ENCODE measurements at regions not wholly inside any gene's neighbourhood (a gene's known extent, or its start where the extent isn't known, plus 50 kb on each side); places are given as distances from the start of the nearest gene placed in this dataset.

GRCh38 chr13:74210693-74211393 lies 76.6 kb upstream of the KLF12 start:
- intact Hi-C loops (cut with micrococcal nuclease; ENCODE audit: unreplicated experiment) = no loop called here
- BruUV-seq (replicated peaks) = no TSS peak
- ChIA-PET CTCF (no interaction called here), POLR2A (ENCODE audit: low non-redundant PET) (no interaction called here)
- no peak overlapping the region for H3K27ac ChIP-seq (ENCODE audit: low read depth, low read length, poor library complexity, severe bottlenecking)
- peaks cover 4% of the 10 kb centered on the region for H3K4me1 ChIP-seq (ENCODE audit: insufficient read depth, low read length, poor library complexity, severe bottlenecking)
- no peaks in the 10 kb centered on the region for H3K36me3 ChIP-seq (ENCODE audit: insufficient read depth, low read length, poor library complexity, severe bottlenecking)
- H3K4me3 ChIP-seq (ENCODE audit: low read depth, low read length, poor library complexity, severe bottlenecking) = no peak overlapping the region
- DNase-seq (ENCODE audit: low spot score) = peak; percentile 53
- TF ChIP-seq EZH2 (IDR thresholded peaks at IDR 0.05; ENCODE audit: borderline replicate concordance, low read depth, low read length, poor library complexity, severe bottlenecking) (no peak), CTCF (conservative IDR thresholded peaks at IDR 0.05; ENCODE audit: low read depth, low read length) (no peak)
- no peaks in the 10 kb centered on the region for H3K27me3 ChIP-seq (replicated peaks; ENCODE audit: insufficient read depth, low read depth, low read length, poor library complexity)
- H3K9me3 ChIP-seq (ENCODE audit: low read depth, low read length, poor library complexity, severe bottlenecking) = no peaks in the 10 kb centered on the region

- no peaks in the 10 kb centered on the region for H3K27me3 ChIP-seq (replicated peaks; ENCODE audit: insufficient read depth, low read depth, low read length, poor library complexity)
- DNase-seq (ENCODE audit: low spot score) = no peak
- CTCF ChIA-PET = no interaction called here
- no peak for TF ChIP-seq CTCF (conservative IDR thresholded peaks at IDR 0.05; ENCODE audit: low read depth, low read length)
- no peak overlapping the region for H3K4me3 ChIP-seq (ENCODE audit: low read depth, low read length, poor library complexity, severe bottlenecking)
- H3K27ac ChIP-seq (ENCODE audit: low read depth, low read length, poor library complexity, severe bottlenecking) = no peak overlapping the region
- no peaks in the 10 kb centered on the region for H3K36me3 ChIP-seq (ENCODE audit: insufficient read depth, low read length, poor library complexity, severe bottlenecking)
- intact Hi-C loops (cut with micrococcal nuclease; ENCODE audit: unreplicated experiment) = no loop called here
- H3K9me3 ChIP-seq (ENCODE audit: low read depth, low read length, poor library complexity, severe bottlenecking) = no peaks in the 10 kb centered on the region
- POLR2A ChIA-PET (ENCODE audit: low non-redundant PET) = no interaction called here
- no TSS peak for BruUV-seq (replicated peaks)
- H3K4me1 ChIP-seq (ENCODE audit: insufficient read depth, low read length, poor library complexity, severe bottlenecking) = peaks cover 4% of the 10 kb centered on the region
Measured at GRCh38 chr13:74206855-74207254, 72.7 kb upstream of the KLF12 start.

- Histone ChIP-seq H3K9me3 (ENCODE audit: low read depth, low read length, poor library complexity, severe bottlenecking) (no peaks in the 10 kb centered on the region), H3K4me1 (ENCODE audit: insufficient read depth, low read length, poor library complexity, severe bottlenecking) (peaks cover 4% of the 10 kb centered on the region), H3K27me3 (replicated peaks; ENCODE audit: insufficient read depth, low read depth, low read length, poor library complexity) (no peaks in the 10 kb centered on the region), H3K36me3 (ENCODE audit: insufficient read depth, low read length, poor library complexity, severe bottlenecking) (no peaks in the 10 kb centered on the region), H3K4me3 (ENCODE audit: low read depth, low read length, poor library complexity, severe bottlenecking) (no peak overlapping the region), H3K27ac (ENCODE audit: low read depth, low read length, poor library complexity, severe bottlenecking) (no peak overlapping the region)
- intact Hi-C loops (cut with micrococcal nuclease; ENCODE audit: unreplicated experiment) = no loop called here
- BruUV-seq (replicated peaks) = no TSS peak
- TF ChIP-seq CTCF (conservative IDR thresholded peaks at IDR 0.05; ENCODE audit: low read depth, low read length) = no peak
- CTCF ChIA-PET = no interaction called here
- POLR2A ChIA-PET (ENCODE audit: low non-redundant PET) = no interaction called here
- DNase-seq (ENCODE audit: low spot score) = peak; percentile 17
Measured at GRCh38 chr13:74206061-74206561, 71.9 kb upstream of the KLF12 start.
